OCI-LY3 (cell line): ENCODE measurements at regions not wholly inside any gene's neighbourhood (a gene's known extent, or its start where the extent isn't known, plus 50 kb on each side); places are given as distances from the start of the nearest gene placed in this dataset.

ENCODE experiments used
- EZH2phosphoT487 ChIP-seq: fragments of 200-600 bp; shearing (Covaris generic); IDR thresholded peaks from 2 replicates; pipeline ENCODE4 v1.6.1; 2018; ENCODE audit warnings: antibody characterized with exemption, mixed run types, low read depth
- TF ChIP-seq, protein P1 (sequence below): fragments of 200-600, 300-600 bp; sonication (generic); IDR thresholded peaks from 2 replicates; pipeline ENCODE4 v1.5.1; 2014; ENCODE audit warnings: antibody characterized with exemption, low read length, low read depth

DNA sequence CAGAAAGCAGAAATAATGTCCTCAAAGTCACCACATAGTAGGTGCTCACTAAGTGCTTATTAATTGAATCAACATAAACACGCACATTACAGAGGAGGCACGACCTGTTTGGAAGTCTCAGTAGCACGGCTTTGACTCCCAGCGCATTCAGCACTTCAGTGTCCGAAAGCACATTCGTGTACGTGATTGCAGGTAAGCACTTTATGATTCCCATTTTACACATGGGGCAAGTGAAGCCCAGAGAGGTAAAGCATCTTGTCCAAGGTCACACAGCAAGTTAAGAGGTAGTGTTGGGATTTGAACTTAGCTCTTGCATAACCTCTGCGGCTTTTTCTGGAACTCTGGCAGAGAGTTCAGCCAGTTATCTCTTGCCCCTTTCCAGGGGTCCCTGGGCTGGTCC is 85.2 kb upstream of the WNT4 start:
- TF ChIP-seq, protein P1, sequence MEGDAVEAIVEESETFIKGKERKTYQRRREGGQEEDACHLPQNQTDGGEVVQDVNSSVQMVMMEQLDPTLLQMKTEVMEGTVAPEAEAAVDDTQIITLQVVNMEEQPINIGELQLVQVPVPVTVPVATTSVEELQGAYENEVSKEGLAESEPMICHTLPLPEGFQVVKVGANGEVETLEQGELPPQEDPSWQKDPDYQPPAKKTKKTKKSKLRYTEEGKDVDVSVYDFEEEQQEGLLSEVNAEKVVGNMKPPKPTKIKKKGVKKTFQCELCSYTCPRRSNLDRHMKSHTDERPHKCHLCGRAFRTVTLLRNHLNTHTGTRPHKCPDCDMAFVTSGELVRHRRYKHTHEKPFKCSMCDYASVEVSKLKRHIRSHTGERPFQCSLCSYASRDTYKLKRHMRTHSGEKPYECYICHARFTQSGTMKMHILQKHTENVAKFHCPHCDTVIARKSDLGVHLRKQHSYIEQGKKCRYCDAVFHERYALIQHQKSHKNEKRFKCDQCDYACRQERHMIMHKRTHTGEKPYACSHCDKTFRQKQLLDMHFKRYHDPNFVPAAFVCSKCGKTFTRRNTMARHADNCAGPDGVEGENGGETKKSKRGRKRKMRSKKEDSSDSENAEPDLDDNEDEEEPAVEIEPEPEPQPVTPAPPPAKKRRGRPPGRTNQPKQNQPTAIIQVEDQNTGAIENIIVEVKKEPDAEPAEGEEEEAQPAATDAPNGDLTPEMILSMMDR: no peak
- TF ChIP-seq EZH2phosphoT487: no peak
